ENCODE measurements at regions not wholly inside any gene's neighbourhood (a gene's known extent, or its start where the extent isn't known, plus 50 kb on each side); places are given as distances from the start of the nearest gene placed in this dataset.
"Not testable (repeated sequence)": the region's sequence is repeated elsewhere in the genome, so short reads cannot be mapped to it uniquely, and the experiment has no call there.

DNA sequence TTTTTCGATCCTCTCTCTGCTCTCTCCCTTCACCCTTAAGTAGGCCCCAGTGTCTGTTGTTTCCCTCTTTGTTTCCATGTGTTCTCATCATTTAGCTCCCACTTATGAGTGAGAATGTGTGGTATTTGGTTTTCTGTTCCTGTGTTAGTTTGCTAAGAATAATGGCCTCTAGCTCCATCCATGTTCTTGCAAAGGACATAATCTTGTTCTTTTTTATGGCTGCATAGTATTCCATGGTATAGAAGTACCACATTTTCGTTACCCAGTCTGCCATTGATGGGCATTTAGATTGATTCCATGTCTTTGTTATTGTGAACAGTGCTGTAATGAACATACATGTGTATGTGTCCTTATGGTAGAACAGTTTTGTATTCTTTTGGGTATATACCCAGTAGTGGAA lies 91.5 kb downstream of the TANC2 start:
- TF ChIP-seq CTCF, POLR2A (IDR thresholded peaks at IDR 0.05): not testable (repeated sequence)

Data from uterus (tissue), 2 donors.